ENCODE measurements at regions not wholly inside any gene's neighbourhood (a gene's known extent, or its start where the extent isn't known, plus 50 kb on each side); places are given as distances from the start of the nearest gene placed in this dataset.

DNA sequence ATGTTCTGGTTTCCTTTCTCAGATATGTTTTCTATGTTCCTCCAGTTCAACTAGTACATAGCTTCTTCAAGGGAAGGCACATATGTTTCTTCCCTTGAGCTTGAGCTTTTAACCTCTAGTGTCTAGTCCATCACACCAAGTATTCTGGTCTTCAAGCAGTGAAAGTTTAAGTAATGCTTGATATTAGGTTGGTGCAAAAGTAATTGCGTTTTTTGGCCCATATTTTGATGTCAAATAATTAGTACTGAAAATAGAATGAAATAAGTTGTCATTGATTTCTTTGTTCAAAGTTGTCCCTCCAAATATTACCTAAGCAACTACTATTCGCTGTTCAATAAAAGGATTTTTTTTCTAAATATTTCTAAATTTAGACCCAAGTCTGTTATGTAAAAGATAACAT, 146.7 kb upstream of the TSC22D2 start:
- no peaks in the 10 kb centered on the region for H3K79me2 ChIP-seq (ENCODE audit: insufficient read depth, low read length)
- H3K9me2 ChIP-seq (ENCODE audit: insufficient read depth), result no peaks in the 10 kb centered on the region
- H3K4me1 ChIP-seq (ENCODE audit: control insufficient read depth in 1 of 2, insufficient read depth in 2 of 2, low read length in 2 of 2), result no peaks in the 10 kb centered on the region
- TF ChIP-seq EZH2 (IDR thresholded peaks at IDR 0.05) (no peak), RAD21 (IDR thresholded peaks at IDR 0.05; ENCODE audit: low read depth) (no peak), ZNF274 (IDR thresholded peaks at IDR 0.05; ENCODE audit: low read depth, low read length) (no peak), POLR2A (IDR thresholded peaks at IDR 0.05; ENCODE audit: borderline replicate concordance, extremely low read depth, insufficient read depth, insufficient read length) (no peak), CEBPB (IDR thresholded peaks at IDR 0.05; ENCODE audit: low read depth) (no peak), YY1 (IDR thresholded peaks at IDR 0.05; ENCODE audit: extremely low read depth, insufficient replicate concordance, low read depth, low read length) (no peak), EZH2phosphoT487 (IDR thresholded peaks at IDR 0.05; ENCODE audit: borderline replicate concordance) (no peak), FOSL1 (IDR thresholded peaks at IDR 0.05; ENCODE audit: low read depth) (no peak), JUND (IDR thresholded peaks at IDR 0.05) (no peak), POLR2AphosphoS5 (IDR thresholded peaks at IDR 0.05; ENCODE audit: low read depth, low read length) (no peak), SRF (IDR thresholded peaks at IDR 0.05; ENCODE audit: low read depth) (no peak)
- TF ChIP-seq, protein P1, sequence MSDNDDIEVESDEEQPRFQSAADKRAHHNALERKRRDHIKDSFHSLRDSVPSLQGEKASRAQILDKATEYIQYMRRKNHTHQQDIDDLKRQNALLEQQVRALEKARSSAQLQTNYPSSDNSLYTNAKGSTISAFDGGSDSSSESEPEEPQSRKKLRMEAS (IDR thresholded peaks at IDR 0.05), result no peak
- POLR2A ChIA-PET, result no interaction called here
- H3K27me3 ChIP-seq (ENCODE audit: insufficient read depth, low read length), result no peaks in the 10 kb centered on the region
- H3K27ac ChIP-seq (ENCODE audit: low read depth, low read length), result no peak overlapping the region
- H3K4me3 ChIP-seq (replicated peaks in 1 of 2; ENCODE audit: low read depth in 1 of 2, low read length in 2 of 2), result no peak overlapping the region
- CTCF ChIA-PET, result interaction anchor here (1.7 kb wide), 1 partner anchor 34 kb away, joined by 3 read pairs; no protein-coding TSS in a partner anchor
- RAD21 ChIA-PET (ENCODE audit: low non-redundant PET in 1 of 2, low total read pairs in 2 of 2, uncharacterized antibody in 2 of 2, unreplicated experiment in 2 of 2), result no interaction called here
- BruUV-seq (replicated peaks), result no TSS peak
- no peaks in the 10 kb centered on the region for H4K20me1 ChIP-seq (ENCODE audit: insufficient read depth)
- H3K36me3 ChIP-seq (ENCODE audit: control insufficient read depth in 1 of 2, insufficient read depth in 2 of 2, low read length in 2 of 2), result no peaks in the 10 kb centered on the region
- ATAC-seq (no peak), DNase-seq (ENCODE audit: low read depth, low spot score) (no peak)
- intact Hi-C loops (cut with micrococcal nuclease), result no loop called here
- H3K9me3 ChIP-seq (ENCODE audit: control insufficient read depth in 1 of 2, insufficient read depth in 1 of 2, low read depth in 1 of 2, low read length in 2 of 2), result no peaks in the 10 kb centered on the region
- H3K9ac ChIP-seq (ENCODE audit: low read length), result no peak overlapping the region
- H2AFZ ChIP-seq (ENCODE audit: low read depth, low read length, poor library complexity, severe bottlenecking), result no peak overlapping the region
- H3K4me2 ChIP-seq (ENCODE audit: low read length), result no peak overlapping the region

DNA sequence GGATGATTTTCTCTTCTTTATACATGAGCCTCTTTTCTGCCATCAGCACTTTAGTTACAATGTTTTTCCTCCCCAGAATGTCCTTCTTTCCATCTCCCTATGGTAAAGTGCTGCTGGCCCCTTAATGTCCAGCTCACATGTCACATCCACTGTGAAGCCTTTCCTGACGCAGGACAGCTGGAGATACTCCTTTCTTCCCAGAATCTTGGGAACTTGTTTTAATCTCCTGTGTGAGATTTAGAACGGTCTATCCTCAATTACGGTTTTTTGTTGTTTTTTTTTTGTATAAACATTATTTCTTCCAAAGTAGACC, 147.7 kb upstream of the TSC22D2 start:
- Histone ChIP-seq H3K79me2 (ENCODE audit: insufficient read depth, low read length) (no peaks in the 10 kb centered on the region), H3K9ac (ENCODE audit: low read length) (no peak overlapping the region), H3K4me1 (ENCODE audit: control insufficient read depth in 1 of 2, insufficient read depth in 2 of 2, low read length in 2 of 2) (no peaks in the 10 kb centered on the region), H2AFZ (ENCODE audit: low read depth, low read length, poor library complexity, severe bottlenecking) (no peak overlapping the region), H3K27ac (ENCODE audit: low read depth, low read length) (no peak overlapping the region), H3K27me3 (ENCODE audit: insufficient read depth, low read length) (no peaks in the 10 kb centered on the region), H3K36me3 (ENCODE audit: control insufficient read depth in 1 of 2, insufficient read depth in 2 of 2, low read length in 2 of 2) (no peaks in the 10 kb centered on the region), H4K20me1 (ENCODE audit: insufficient read depth) (no peaks in the 10 kb centered on the region), H3K9me2 (ENCODE audit: insufficient read depth) (no peaks in the 10 kb centered on the region), H3K4me2 (ENCODE audit: low read length) (no peak overlapping the region), H3K4me3 (replicated peaks in 1 of 2; ENCODE audit: low read depth in 1 of 2, low read length in 2 of 2) (no peak overlapping the region), H3K9me3 (ENCODE audit: control insufficient read depth in 1 of 2, insufficient read depth in 1 of 2, low read depth in 1 of 2, low read length in 2 of 2) (no peaks in the 10 kb centered on the region)
- CTCF ChIA-PET, result interaction anchor here (1.7 kb wide), 1 partner anchor 33 kb away, joined by 3 read pairs; no protein-coding TSS in a partner anchor
- DNase-seq (ENCODE audit: low read depth, low spot score), result no peak
- RAD21 ChIA-PET (ENCODE audit: low non-redundant PET in 1 of 2, low total read pairs in 2 of 2, uncharacterized antibody in 2 of 2, unreplicated experiment in 2 of 2), result no interaction called here
- POLR2A ChIA-PET, result no interaction called here
- no peak for ATAC-seq
- BruUV-seq (replicated peaks), result no TSS peak
- intact Hi-C loops (cut with micrococcal nuclease), result no loop called here
- TF ChIP-seq ZFX (IDR thresholded peaks at IDR 0.05) (no peak), CBX3 (IDR thresholded peaks at IDR 0.05; ENCODE audit: low read depth) (no peak), POLR2AphosphoS5 (IDR thresholded peaks at IDR 0.05; ENCODE audit: low read depth, low read length) (no peak), ZNF274 (IDR thresholded peaks at IDR 0.05; ENCODE audit: low read depth, low read length) (no peak), SIN3A (IDR thresholded peaks at IDR 0.05; ENCODE audit: low read depth) (no peak), EGR1 (IDR thresholded peaks at IDR 0.05; ENCODE audit: low read depth) (no peak)
- TF ChIP-seq, protein P2, sequence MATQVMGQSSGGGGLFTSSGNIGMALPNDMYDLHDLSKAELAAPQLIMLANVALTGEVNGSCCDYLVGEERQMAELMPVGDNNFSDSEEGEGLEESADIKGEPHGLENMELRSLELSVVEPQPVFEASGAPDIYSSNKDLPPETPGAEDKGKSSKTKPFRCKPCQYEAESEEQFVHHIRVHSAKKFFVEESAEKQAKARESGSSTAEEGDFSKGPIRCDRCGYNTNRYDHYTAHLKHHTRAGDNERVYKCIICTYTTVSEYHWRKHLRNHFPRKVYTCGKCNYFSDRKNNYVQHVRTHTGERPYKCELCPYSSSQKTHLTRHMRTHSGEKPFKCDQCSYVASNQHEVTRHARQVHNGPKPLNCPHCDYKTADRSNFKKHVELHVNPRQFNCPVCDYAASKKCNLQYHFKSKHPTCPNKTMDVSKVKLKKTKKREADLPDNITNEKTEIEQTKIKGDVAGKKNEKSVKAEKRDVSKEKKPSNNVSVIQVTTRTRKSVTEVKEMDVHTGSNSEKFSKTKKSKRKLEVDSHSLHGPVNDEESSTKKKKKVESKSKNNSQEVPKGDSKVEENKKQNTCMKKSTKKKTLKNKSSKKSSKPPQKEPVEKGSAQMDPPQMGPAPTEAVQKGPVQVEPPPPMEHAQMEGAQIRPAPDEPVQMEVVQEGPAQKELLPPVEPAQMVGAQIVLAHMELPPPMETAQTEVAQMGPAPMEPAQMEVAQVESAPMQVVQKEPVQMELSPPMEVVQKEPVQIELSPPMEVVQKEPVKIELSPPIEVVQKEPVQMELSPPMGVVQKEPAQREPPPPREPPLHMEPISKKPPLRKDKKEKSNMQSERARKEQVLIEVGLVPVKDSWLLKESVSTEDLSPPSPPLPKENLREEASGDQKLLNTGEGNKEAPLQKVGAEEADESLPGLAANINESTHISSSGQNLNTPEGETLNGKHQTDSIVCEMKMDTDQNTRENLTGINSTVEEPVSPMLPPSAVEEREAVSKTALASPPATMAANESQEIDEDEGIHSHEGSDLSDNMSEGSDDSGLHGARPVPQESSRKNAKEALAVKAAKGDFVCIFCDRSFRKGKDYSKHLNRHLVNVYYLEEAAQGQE (IDR thresholded peaks at IDR 0.05; ENCODE audit: low read depth), result no peak
- TF ChIP-seq, protein P3, sequence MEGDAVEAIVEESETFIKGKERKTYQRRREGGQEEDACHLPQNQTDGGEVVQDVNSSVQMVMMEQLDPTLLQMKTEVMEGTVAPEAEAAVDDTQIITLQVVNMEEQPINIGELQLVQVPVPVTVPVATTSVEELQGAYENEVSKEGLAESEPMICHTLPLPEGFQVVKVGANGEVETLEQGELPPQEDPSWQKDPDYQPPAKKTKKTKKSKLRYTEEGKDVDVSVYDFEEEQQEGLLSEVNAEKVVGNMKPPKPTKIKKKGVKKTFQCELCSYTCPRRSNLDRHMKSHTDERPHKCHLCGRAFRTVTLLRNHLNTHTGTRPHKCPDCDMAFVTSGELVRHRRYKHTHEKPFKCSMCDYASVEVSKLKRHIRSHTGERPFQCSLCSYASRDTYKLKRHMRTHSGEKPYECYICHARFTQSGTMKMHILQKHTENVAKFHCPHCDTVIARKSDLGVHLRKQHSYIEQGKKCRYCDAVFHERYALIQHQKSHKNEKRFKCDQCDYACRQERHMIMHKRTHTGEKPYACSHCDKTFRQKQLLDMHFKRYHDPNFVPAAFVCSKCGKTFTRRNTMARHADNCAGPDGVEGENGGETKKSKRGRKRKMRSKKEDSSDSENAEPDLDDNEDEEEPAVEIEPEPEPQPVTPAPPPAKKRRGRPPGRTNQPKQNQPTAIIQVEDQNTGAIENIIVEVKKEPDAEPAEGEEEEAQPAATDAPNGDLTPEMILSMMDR (IDR thresholded peaks at IDR 0.05 in 2 of 3, conservative IDR thresholded peaks at IDR 0.05 in 1 of 3; ENCODE audit: borderline replicate concordance in 1 of 3, insufficient read depth in 1 of 3, low read depth in 2 of 3, low read length in 2 of 3), result no peak
- TF ChIP-seq, protein P1 (IDR thresholded peaks at IDR 0.05), result no peak

All from HCT116 (cell line).